ENCODE measurements at regions not wholly inside any gene's neighbourhood (a gene's known extent, or its start where the extent isn't known, plus 50 kb on each side); places are given as distances from the start of the nearest gene placed in this dataset.

- TF ChIP-seq CTCF (IDR thresholded peaks at IDR 0.05) (no peak), POLR2A (IDR thresholded peaks at IDR 0.05) (no peak), EP300 (IDR thresholded peaks at IDR 0.05) (no peak)
Measured at GRCh38 chr18:41395695-41396094, 559.3 kb upstream of the PIK3C3 start.
